H1 (cell line): ENCODE measurements at regions not wholly inside any gene's neighbourhood (a gene's known extent, or its start where the extent isn't known, plus 50 kb on each side); places are given as distances from the start of the nearest gene placed in this dataset.

Source experiments
- CTBP2 ChIP-seq: IDR thresholded peaks from 2 replicates; pipeline ENCODE4 v1.7.0; 2011; ENCODE audit warnings: borderline replicate concordance, mild to moderate bottlenecking, moderate library complexity, mixed read lengths, low read length; ENCODE audit not compliant: insufficient read depth, insufficient read length
- KDM5A ChIP-seq: fragments of 200-600 bp; IDR thresholded peaks from 2 replicates; pipeline ENCODE4 v1.7.1; 2012; ENCODE audit warnings: mild to moderate bottlenecking, low read length, inconsistent platforms, mixed read lengths
- TF ChIP-seq, protein P1 (sequence below): IDR thresholded peaks from 2 replicates; pipeline ENCODE4 v1.6.1; 2012; ENCODE audit warnings: low read length, inconsistent platforms

DNA sequence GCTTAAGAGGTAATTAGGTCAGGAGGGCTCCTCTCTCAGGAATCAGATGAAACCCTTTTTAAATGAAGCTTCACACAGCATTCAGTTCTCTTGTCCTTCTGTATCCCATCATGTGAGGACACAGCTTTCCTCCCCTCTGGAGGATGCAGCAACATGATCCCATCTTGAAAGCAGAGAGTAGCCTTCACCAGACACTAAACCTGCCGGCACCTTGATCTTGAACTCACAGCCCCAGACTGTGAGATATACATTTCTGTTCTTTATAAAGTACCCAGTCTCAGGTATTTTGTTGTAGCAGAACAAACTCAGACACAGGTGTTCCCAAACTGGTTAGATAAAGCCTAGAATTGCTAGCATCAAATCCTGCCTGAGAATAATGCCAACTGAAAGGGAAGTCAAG, 83.7 kb upstream of the PRICKLE2 start (continued):
- TF ChIP-seq, protein P1, sequence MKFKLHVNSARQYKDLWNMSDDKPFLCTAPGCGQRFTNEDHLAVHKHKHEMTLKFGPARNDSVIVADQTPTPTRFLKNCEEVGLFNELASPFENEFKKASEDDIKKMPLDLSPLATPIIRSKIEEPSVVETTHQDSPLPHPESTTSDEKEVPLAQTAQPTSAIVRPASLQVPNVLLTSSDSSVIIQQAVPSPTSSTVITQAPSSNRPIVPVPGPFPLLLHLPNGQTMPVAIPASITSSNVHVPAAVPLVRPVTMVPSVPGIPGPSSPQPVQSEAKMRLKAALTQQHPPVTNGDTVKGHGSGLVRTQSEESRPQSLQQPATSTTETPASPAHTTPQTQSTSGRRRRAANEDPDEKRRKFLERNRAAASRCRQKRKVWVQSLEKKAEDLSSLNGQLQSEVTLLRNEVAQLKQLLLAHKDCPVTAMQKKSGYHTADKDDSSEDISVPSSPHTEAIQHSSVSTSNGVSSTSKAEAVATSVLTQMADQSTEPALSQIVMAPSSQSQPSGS = no peak
- TF ChIP-seq CTBP2 = no peak
- TF ChIP-seq KDM5A = no peak
